HG03342 (cell line): ENCODE measurements at regions not wholly inside any gene's neighbourhood (a gene's known extent, or its start where the extent isn't known, plus 50 kb on each side); places are given as distances from the start of the nearest gene placed in this dataset.
A peak's percentile ranks its signal among the peaks of the same experiment; 100 is the strongest.

Experiments
- ATAC-seq: cut with Tn5 transposase; IDR thresholded peaks from one replicate; pipeline ENCODE4 v1.9.1; 2021; ENCODE audit warnings: mild to moderate bottlenecking, moderate library complexity; ENCODE audit not compliant: unreplicated experiment

GRCh38 chr21:15363921-15364320 is 299.1 kb upstream of the NRIP1 start:
- no peak for ATAC-seq

DNA sequence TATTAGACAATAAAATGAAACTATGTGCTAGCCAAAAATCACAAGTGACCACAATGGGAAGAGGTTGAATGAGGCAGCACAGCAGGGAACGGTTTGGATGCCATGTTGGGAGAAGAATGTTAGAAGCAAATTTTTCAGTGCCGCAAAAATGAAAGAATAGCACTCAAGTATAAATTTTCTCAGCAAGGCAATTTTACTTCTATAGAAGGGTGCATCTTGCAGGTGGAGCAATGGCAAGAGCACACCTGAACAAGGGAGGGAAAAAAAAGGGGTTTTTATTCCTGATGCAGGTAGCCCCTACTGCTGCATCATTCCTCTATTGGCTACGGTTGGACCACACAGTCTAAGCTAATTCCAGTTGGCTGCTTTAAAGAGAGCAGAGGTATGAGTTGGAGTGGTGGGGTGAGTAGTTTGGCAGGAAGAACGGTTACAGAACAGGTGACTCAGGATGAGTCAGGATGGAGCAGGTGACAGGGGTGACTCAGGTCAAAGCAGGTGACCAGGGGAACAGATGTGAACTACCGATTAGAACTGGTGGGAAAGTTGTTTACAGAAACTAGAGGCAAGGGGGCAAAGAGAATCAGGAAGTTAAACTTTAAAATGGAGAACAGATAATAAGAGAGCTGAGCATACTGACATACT is 301.1 kb upstream of the NRIP1 start:
- no peak for ATAC-seq

DNA sequence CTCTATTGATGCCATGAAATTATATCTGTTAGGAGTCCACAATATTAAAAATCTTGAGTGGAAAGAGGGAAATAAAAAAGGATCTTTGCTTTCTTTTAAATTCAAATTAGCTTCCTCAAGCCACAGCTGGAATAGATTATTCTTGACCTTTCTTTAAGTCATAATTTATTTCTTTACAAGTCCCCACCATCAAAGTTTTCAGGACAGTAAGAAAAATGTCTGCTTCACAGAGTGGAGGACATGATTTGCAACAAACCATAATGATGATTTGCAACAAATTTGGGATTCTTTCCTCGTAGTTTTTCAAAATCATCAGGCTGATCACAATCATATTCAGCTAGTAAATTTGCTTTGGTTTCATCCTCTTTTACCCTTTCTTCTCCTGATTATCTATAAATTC is 301.8 kb upstream of the NRIP1 start:
- no peak for ATAC-seq

GRCh38 chr21:15367061-15367626 is 302.3 kb upstream of the NRIP1 start:
- no peak for ATAC-seq

- ATAC-seq = no peak
Measured at GRCh38 chr21:15370462-15370975, 305.7 kb upstream of the NRIP1 start.

- ATAC-seq = no peak
Measured at GRCh38 chr21:15373941-15374340, 309.1 kb upstream of the NRIP1 start.

DNA sequence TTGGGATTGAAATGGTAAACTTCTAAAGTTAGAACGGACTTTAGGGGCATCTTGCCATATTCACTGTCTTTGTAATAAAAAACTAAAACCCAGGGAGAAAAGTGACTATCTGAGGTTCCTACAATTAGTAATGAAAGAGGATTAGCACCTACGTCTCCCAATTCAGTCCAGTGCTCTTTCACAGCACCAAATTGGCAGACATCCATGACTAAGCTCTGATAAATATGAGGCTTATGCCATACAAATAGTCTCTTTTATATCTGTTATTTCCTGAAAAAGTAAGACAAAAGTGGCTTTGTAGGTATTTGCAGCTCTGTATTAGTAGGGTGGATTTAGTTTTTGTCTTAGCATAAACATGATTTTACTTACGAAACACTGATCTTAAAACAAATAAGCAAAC is 315.0 kb upstream of the NRIP1 start:
- ATAC-seq = no peak

GRCh38 chr21:15383588-15383987 is 318.8 kb upstream of the NRIP1 start:
- no peak for ATAC-seq

- ATAC-seq = no peak
Measured at GRCh38 chr21:15390049-15390448, 325.2 kb upstream of the NRIP1 start.

GRCh38 chr21:15397258-15397657 is 332.5 kb upstream of the NRIP1 start:
- ATAC-seq = no peak

- no peak for ATAC-seq
Measured at GRCh38 chr21:15400905-15401304, 328.9 kb upstream of the USP25 start.

DNA sequence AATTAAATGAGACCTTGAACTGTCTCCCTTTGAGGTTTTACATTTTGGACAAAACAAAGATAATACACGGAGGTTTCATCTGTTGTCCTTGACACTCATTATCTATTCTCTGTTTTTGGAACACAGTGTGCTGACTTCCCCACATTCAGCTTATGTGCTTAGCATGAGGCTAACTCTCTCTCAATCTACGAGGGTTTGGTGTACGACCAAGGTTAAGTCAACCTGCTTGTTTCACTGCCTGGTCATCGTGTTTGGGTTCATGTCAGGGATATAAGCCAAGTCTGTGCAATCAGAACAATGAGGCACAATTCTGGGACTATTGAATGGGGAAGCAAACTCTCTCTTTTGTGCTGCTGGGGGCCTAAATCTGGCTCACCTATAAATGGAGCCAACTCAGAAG is 328.5 kb upstream of the USP25 start:
- no peak for ATAC-seq

DNA sequence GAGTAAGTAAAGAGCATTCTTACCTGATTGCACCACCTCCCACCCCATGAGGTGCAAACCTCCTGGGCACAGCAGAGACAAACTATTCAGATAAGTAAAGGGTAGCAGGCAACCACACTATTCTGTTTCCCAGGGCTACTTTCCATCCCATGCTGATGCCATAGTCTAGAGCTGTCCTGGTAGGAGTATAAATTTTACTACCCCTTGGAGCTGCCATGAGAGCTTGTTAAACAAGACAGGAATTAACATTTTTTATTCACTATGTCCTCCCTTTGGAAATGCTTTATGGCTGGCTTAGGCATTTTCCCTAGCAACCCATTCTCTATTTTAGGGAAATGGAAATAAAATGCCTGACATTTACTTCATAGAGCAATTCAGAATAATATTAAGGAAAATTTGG is 324.6 kb upstream of the USP25 start:
- ATAC-seq = no peak

- ATAC-seq = no peak
Measured at GRCh38 chr21:15406791-15407190, 323.0 kb upstream of the USP25 start.

- ATAC-seq = no peak
Measured at GRCh38 chr21:15407585-15407984, 322.2 kb upstream of the USP25 start.

- ATAC-seq = peak; percentile 87
Measured at GRCh38 chr21:15408089-15408488, 321.7 kb upstream of the USP25 start.

GRCh38 chr21:15409031-15409430 is 320.8 kb upstream of the USP25 start:
- ATAC-seq = no peak

- ATAC-seq = no peak
Measured at GRCh38 chr21:15410853-15411252, 318.9 kb upstream of the USP25 start.

- ATAC-seq = peak; percentile 76
Measured at GRCh38 chr21:15414057-15414456, 315.7 kb upstream of the USP25 start.

DNA sequence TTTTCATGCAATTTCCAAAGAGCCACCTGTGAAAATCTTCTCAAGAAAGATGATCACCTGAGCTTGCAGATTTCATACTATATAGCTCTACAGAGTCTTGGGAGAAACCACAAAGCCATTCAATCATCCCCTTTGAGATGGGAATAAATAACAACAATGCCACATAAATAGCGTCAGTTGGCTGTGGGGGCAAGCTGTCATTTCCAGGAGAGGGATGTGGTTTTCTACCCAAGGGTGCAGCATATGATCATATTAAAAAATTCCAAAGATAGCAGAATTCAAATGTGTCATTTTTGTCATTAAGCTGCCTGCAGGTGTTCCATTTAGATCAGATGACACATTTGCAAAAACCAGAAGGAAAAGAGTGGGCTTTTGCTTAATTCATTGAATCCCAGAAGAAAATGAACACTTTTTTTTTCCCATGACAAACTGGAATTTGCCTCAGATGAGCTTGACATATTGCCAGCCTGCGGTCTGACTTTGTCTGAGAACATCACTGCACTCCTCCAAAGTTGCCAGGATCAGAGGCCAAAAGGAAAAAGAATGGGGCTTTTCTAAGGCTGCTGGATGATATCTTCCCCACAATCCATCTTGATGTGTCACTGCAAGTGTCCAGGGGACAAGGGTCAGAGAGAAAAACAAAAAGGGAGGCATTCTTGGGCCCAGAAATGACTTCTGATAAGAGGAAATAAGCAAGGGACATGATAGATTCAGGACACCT is 314.1 kb upstream of the USP25 start:
- ATAC-seq = no peak

DNA sequence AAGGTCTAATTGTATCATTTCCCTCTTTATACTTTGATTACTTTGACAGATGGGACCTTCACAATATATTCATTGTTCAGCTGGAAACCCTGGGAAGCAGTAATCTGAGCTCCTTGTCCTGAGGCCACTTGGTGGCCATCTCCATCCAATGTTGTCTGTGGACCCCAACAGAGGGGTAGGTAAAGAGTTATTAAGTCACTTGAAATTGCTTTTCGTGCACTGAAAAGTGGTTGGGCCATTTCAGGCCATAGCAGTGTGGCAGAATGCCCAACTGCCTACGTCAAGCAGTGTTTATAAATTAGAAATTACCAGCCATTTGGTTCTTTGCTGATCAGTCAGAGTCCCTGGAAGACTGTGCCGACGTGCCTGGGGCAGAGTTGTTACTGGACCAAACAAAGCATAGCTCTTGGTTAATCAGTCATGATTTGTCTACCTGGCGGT is 308.3 kb upstream of the USP25 start:
- no peak for ATAC-seq

DNA sequence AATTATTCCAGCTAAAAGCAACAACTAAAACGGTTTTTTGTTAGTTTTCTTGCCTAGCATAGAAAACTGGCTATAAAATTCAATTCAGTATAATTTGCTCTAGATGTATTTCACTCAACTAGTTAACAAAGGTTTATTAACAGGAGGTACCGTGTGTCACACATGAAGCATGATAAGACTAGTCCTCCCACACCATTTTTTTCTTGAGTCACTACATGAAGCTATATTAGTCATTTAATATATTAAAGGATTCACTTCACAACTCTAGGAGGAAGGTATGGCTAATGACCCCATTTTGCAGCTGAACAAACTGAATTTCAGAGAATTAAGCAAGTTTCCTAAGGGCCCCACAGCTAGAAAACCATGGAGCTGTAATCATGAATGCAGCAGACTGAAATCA is 307.8 kb upstream of the USP25 start:
- no peak for ATAC-seq
